OCI-LY3 (cell line): ENCODE measurements at regions not wholly inside any gene's neighbourhood (a gene's known extent, or its start where the extent isn't known, plus 50 kb on each side); places are given as distances from the start of the nearest gene placed in this dataset.

ENCODE experiments used
- EZH2phosphoT487 ChIP-seq: fragments of 200-600 bp; shearing (Covaris generic); IDR thresholded peaks from 2 replicates; pipeline ENCODE4 v1.6.1; 2018; ENCODE audit warnings: antibody characterized with exemption, mixed run types, low read depth
- TF ChIP-seq, protein P1 (sequence below): fragments of 200-600, 300-600 bp; sonication (generic); IDR thresholded peaks from 2 replicates; pipeline ENCODE4 v1.5.1; 2014; ENCODE audit warnings: antibody characterized with exemption, low read length, low read depth

- TF ChIP-seq, protein P1, sequence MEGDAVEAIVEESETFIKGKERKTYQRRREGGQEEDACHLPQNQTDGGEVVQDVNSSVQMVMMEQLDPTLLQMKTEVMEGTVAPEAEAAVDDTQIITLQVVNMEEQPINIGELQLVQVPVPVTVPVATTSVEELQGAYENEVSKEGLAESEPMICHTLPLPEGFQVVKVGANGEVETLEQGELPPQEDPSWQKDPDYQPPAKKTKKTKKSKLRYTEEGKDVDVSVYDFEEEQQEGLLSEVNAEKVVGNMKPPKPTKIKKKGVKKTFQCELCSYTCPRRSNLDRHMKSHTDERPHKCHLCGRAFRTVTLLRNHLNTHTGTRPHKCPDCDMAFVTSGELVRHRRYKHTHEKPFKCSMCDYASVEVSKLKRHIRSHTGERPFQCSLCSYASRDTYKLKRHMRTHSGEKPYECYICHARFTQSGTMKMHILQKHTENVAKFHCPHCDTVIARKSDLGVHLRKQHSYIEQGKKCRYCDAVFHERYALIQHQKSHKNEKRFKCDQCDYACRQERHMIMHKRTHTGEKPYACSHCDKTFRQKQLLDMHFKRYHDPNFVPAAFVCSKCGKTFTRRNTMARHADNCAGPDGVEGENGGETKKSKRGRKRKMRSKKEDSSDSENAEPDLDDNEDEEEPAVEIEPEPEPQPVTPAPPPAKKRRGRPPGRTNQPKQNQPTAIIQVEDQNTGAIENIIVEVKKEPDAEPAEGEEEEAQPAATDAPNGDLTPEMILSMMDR = no peak
- TF ChIP-seq EZH2phosphoT487 = no peak
Observed at GRCh38 chr10:47098238-47098637, 187.0 kb downstream of the PTPN20 start.
